Astrocyte of the cerebellum (primary cell): ENCODE measurements at regions not wholly inside any gene's neighbourhood (a gene's known extent, or its start where the extent isn't known, plus 50 kb on each side); places are given as distances from the start of the nearest gene placed in this dataset.

Experiments
- DNase-seq: peaks from one replicate; pipeline ENCODE4 v3.0.0-alpha.2; 2011; ENCODE audit warnings: low read depth
- H3K4me3 ChIP-seq: 2 replicates; pipeline ENCODE4 v1.5.1; 2011; ENCODE audit warnings: mild to moderate bottlenecking, low read depth, low read length, moderate library complexity
- CTCF ChIP-seq: IDR thresholded peaks from 2 replicates; pipeline ENCODE4 v1.5.1; 2012; ENCODE audit warnings: low read length, low read depth, moderate library complexity, mild to moderate bottlenecking; ENCODE audit errors: missing control alignments
- in situ Hi-C: cut with HindIII; loops from 2 replicates; pipeline ENCODE4 v1.10.0; 2017; ENCODE audit warnings: low sequenced_read_pairs

GRCh38 chr1:113282893-113283285 lies 107.4 kb upstream of the MAGI3 start:
- in situ Hi-C loops = no loop called here
- no peak for TF ChIP-seq CTCF
- no peak for DNase-seq
- no peak overlapping the region for H3K4me3 ChIP-seq

- in situ Hi-C loops = no loop called here
- TF ChIP-seq CTCF = no peak
- DNase-seq = no peak
- H3K4me3 ChIP-seq = no peak overlapping the region
Observed at GRCh38 chr1:113283914-113284313, 106.4 kb upstream of the MAGI3 start.

- no peak overlapping the region for H3K4me3 ChIP-seq
- DNase-seq = no peak
- in situ Hi-C loops = no loop called here
- no peak for TF ChIP-seq CTCF
Observed at GRCh38 chr1:113286156-113286555, 104.2 kb upstream of the MAGI3 start.

- no peak overlapping the region for H3K4me3 ChIP-seq
- no peak for TF ChIP-seq CTCF
- DNase-seq = no peak
- in situ Hi-C loops = no loop called here
Observed at GRCh38 chr1:113291777-113292602, 98.3 kb upstream of the MAGI3 start.

- no peak for DNase-seq
- H3K4me3 ChIP-seq = no peak overlapping the region
- no peak for TF ChIP-seq CTCF
- in situ Hi-C loops = no loop called here
Observed at GRCh38 chr1:113292603-113293255, 97.6 kb upstream of the MAGI3 start.

GRCh38 chr1:113293256-113293626 lies 97.1 kb upstream of the MAGI3 start:
- no peak for TF ChIP-seq CTCF
- in situ Hi-C loops = no loop called here
- no peak for DNase-seq
- H3K4me3 ChIP-seq = no peak overlapping the region
